ENCODE measurements at regions not wholly inside any gene's neighbourhood (a gene's known extent, or its start where the extent isn't known, plus 50 kb on each side); places are given as distances from the start of the nearest gene placed in this dataset.

GRCh38 chr3:68239542-68239941 lies 585.1 kb upstream of the SUCLG2 start:
- no peaks in the 10 kb centered on the region for H3K36me3 ChIP-seq
- H3K27me3 ChIP-seq: no peaks in the 10 kb centered on the region
- no peaks in the 10 kb centered on the region for H3K9me3 ChIP-seq
- TF ChIP-seq POLR2A (IDR thresholded peaks at IDR 0.05) (no peak), EP300 (IDR thresholded peaks at IDR 0.05) (no peak), CTCF (IDR thresholded peaks at IDR 0.05) (no peak)
- H3K4me1 ChIP-seq: no peaks in the 10 kb centered on the region
- no peak overlapping the region for H3K4me3 ChIP-seq
- no peak overlapping the region for H3K27ac ChIP-seq
- DNase-seq (ENCODE audit: low spot score in 2 of 2): no peak
- 12% methylated on average over 1 of the region's 1 CpG for WGBS, 2 donors

- Histone ChIP-seq H3K4me1 (no peaks in the 10 kb centered on the region), H3K27me3 (no peaks in the 10 kb centered on the region), H3K27ac (no peak overlapping the region), H3K36me3 (no peaks in the 10 kb centered on the region), H3K9me3 (no peaks in the 10 kb centered on the region), H3K4me3 (no peak overlapping the region)
- TF ChIP-seq CTCF (IDR thresholded peaks at IDR 0.05): no peak
- no peak for TF ChIP-seq EP300 (IDR thresholded peaks at IDR 0.05)
- no peak for TF ChIP-seq POLR2A (IDR thresholded peaks at IDR 0.05)
- WGBS, 2 donors: 80 to 88% methylated on average over 8 of the region's 8 CpGs
- DNase-seq (ENCODE audit: low spot score in 2 of 2): no peak
Observed at GRCh38 chr3:68234076-68234780, 579.8 kb upstream of the SUCLG2 start.

GRCh38 chr3:68228856-68229255 lies 574.4 kb upstream of the SUCLG2 start:
- no peak for TF ChIP-seq CTCF (IDR thresholded peaks at IDR 0.05)
- no peak for TF ChIP-seq EP300 (IDR thresholded peaks at IDR 0.05)
- no peak for TF ChIP-seq POLR2A (IDR thresholded peaks at IDR 0.05)

GRCh38 chr3:68220832-68221231 lies 566.4 kb upstream of the SUCLG2 start:
- no peaks in the 10 kb centered on the region for H3K36me3 ChIP-seq
- no peaks in the 10 kb centered on the region for H3K9me3 ChIP-seq
- DNase-seq (ENCODE audit: low spot score in 2 of 2): no peak
- H3K27ac ChIP-seq: no peak overlapping the region
- H3K4me1 ChIP-seq: no peaks in the 10 kb centered on the region
- TF ChIP-seq CTCF (IDR thresholded peaks at IDR 0.05) (no peak), POLR2A (IDR thresholded peaks at IDR 0.05) (no peak), EP300 (IDR thresholded peaks at IDR 0.05) (no peak)
- H3K4me3 ChIP-seq: no peak overlapping the region
- H3K27me3 ChIP-seq: no peaks in the 10 kb centered on the region
- 67 to 77% methylated on average over 2 of the region's 2 CpGs for WGBS, 2 donors

More at GRCh38 chr3:68228856-68229255, 574.4 kb upstream of the SUCLG2 start:
- no peak for DNase-seq (ENCODE audit: low spot score in 2 of 2)
- Histone ChIP-seq H3K9me3 (no peaks in the 10 kb centered on the region), H3K4me1 (no peaks in the 10 kb centered on the region), H3K27me3 (no peaks in the 10 kb centered on the region), H3K36me3 (no peaks in the 10 kb centered on the region), H3K4me3 (no peak overlapping the region), H3K27ac (no peak overlapping the region)
- WGBS, 2 donors: 48 to 54% methylated on average over 1 of the region's 1 CpG

GRCh38 chr3:68211637-68212036 lies 557.2 kb upstream of the SUCLG2 start:
- Histone ChIP-seq H3K4me1 (no peaks in the 10 kb centered on the region), H3K36me3 (no peaks in the 10 kb centered on the region), H3K4me3 (no peak overlapping the region), H3K27ac (no peak overlapping the region), H3K9me3 (no peaks in the 10 kb centered on the region), H3K27me3 (no peaks in the 10 kb centered on the region)
- WGBS, 2 donors: 56 to 64% methylated on average over 1 of the region's 1 CpG
- TF ChIP-seq POLR2A (IDR thresholded peaks at IDR 0.05) (no peak), CTCF (IDR thresholded peaks at IDR 0.05) (no peak), EP300 (IDR thresholded peaks at IDR 0.05) (no peak)
- no peak for DNase-seq (ENCODE audit: low spot score in 2 of 2)

Measured in tibial nerve (tissue), 4 donors.